ENCODE measurements at regions not wholly inside any gene's neighbourhood (a gene's known extent, or its start where the extent isn't known, plus 50 kb on each side); places are given as distances from the start of the nearest gene placed in this dataset.

DNA sequence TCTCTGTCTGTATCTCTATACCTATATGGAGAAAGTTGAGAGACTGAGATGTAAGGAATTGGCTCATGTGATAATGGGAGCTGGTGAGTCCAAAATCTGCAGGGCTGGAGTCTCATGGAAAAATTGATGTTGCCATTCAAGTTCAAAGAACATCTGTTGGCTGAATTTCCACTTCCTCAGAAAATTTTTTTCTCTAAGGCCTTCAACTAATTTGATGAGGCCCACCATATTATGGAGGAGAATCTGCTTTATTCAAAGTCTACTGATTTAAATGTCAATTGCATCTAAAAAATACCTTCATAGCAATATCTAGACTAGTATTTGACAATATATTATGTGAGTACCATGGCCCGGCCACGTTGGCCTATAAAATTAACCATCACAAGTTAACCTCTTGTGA, 261.4 kb downstream of the VRK1 start:
- H3K4me3 ChIP-seq = no peak overlapping the region
- WGBS = 65% methylated on average over 2 of the region's 2 CpGs
- H3K9me3 ChIP-seq = no peaks in the 10 kb centered on the region
- DNase-seq (ENCODE audit: extremely low spot score) = no peak
- no peak overlapping the region for H3K27ac ChIP-seq (replicated peaks in 1 of 4)
- no peaks in the 10 kb centered on the region for H3K4me1 ChIP-seq
- TF ChIP-seq POLR2A (IDR thresholded peaks at IDR 0.05; ENCODE audit: low read depth) (no peak), EP300 (IDR thresholded peaks at IDR 0.05) (no peak), POLR2AphosphoS5 (IDR thresholded peaks at IDR 0.05) (no peak)
- TF ChIP-seq, protein P1, sequence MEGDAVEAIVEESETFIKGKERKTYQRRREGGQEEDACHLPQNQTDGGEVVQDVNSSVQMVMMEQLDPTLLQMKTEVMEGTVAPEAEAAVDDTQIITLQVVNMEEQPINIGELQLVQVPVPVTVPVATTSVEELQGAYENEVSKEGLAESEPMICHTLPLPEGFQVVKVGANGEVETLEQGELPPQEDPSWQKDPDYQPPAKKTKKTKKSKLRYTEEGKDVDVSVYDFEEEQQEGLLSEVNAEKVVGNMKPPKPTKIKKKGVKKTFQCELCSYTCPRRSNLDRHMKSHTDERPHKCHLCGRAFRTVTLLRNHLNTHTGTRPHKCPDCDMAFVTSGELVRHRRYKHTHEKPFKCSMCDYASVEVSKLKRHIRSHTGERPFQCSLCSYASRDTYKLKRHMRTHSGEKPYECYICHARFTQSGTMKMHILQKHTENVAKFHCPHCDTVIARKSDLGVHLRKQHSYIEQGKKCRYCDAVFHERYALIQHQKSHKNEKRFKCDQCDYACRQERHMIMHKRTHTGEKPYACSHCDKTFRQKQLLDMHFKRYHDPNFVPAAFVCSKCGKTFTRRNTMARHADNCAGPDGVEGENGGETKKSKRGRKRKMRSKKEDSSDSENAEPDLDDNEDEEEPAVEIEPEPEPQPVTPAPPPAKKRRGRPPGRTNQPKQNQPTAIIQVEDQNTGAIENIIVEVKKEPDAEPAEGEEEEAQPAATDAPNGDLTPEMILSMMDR (IDR thresholded peaks at IDR 0.05) = no peak
- intact Hi-C loops (cut with DNase I) = no loop called here
- peaks cover 0 to 9% (median 0%) of the 10 kb centered on the region in 4 donors for H3K27me3 ChIP-seq
- H3K36me3 ChIP-seq = no peaks in the 10 kb centered on the region

DNA sequence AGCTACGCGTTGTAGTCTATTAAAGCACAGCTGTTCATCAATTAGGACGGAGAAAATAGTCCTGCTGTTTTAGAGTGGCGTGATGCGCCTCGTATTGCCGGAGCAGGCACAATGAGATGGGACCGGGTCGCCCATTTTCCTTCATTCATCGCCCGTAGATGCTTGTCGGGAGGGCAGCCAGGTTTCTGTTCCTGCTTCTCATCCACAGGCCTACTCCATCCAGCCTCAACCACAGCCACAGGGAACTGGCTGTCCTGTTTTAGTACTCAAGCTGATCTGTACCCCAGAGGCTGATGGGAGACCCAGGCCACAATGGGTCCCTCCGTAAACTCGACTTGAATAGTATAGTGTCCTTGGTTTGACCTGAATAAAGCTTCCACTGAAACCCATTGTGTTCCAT, 264.0 kb downstream of the VRK1 start:
- Histone ChIP-seq H3K9me3 (no peaks in the 10 kb centered on the region), H3K4me1 (no peaks in the 10 kb centered on the region), H3K36me3 (no peaks in the 10 kb centered on the region), H3K27me3 (peaks cover 0 to 12% (median 0%) of the 10 kb centered on the region in 4 donors), H3K4me3 (no peak overlapping the region), H3K27ac (replicated peaks in 1 of 4) (no peak overlapping the region)
- intact Hi-C loops (cut with DNase I) = no loop called here
- WGBS = 83% methylated on average over 14 of the region's 14 CpGs
- no peak for DNase-seq (ENCODE audit: extremely low spot score)
- TF ChIP-seq, protein P1 (IDR thresholded peaks at IDR 0.05) = no peak
- TF ChIP-seq POLR2A (IDR thresholded peaks at IDR 0.05; ENCODE audit: low read depth) (no peak), EP300 (IDR thresholded peaks at IDR 0.05) (no peak), POLR2AphosphoS5 (IDR thresholded peaks at IDR 0.05) (no peak)

- TF ChIP-seq EP300 (IDR thresholded peaks at IDR 0.05) (no peak), POLR2A (IDR thresholded peaks at IDR 0.05; ENCODE audit: low read depth) (no peak), POLR2AphosphoS5 (IDR thresholded peaks at IDR 0.05) (no peak)
- TF ChIP-seq, protein P1 (IDR thresholded peaks at IDR 0.05) = no peak
- no peaks in the 10 kb centered on the region for H3K4me1 ChIP-seq
- no peaks in the 10 kb centered on the region for H3K36me3 ChIP-seq
- H3K27me3 ChIP-seq = peaks cover 0 to 11% (median 0%) of the 10 kb centered on the region in 4 donors
- 90% methylated on average over 1 of the region's 1 CpG for WGBS
- H3K4me3 ChIP-seq = no peak overlapping the region
- DNase-seq (ENCODE audit: extremely low spot score) = no peak
- no peaks in the 10 kb centered on the region for H3K9me3 ChIP-seq
- no peak overlapping the region for H3K27ac ChIP-seq (replicated peaks in 1 of 4)
- intact Hi-C loops (cut with DNase I) = no loop called here
Observed at GRCh38 chr14:97061714-97062113, 264.5 kb downstream of the VRK1 start.

GRCh38 chr14:97065305-97066067, 268.3 kb downstream of the VRK1 start:
- TF ChIP-seq, protein P1 (IDR thresholded peaks at IDR 0.05) = no peak
- TF ChIP-seq POLR2AphosphoS5 (IDR thresholded peaks at IDR 0.05) = no peak
- no peak for TF ChIP-seq POLR2A (IDR thresholded peaks at IDR 0.05; ENCODE audit: low read depth)
- TF ChIP-seq EP300 (IDR thresholded peaks at IDR 0.05) = no peak
- H3K4me3 ChIP-seq = no peak overlapping the region
- no peak overlapping the region for H3K27ac ChIP-seq (replicated peaks in 1 of 4)
- no peaks in the 10 kb centered on the region for H3K36me3 ChIP-seq
- DNase-seq (ENCODE audit: extremely low spot score) = no peak
- H3K4me1 ChIP-seq = no peaks in the 10 kb centered on the region
- 64% methylated on average over 7 of the region's 7 CpGs for WGBS
- intact Hi-C loops (cut with DNase I) = no loop called here
- H3K27me3 ChIP-seq = peaks cover 0 to 11% (median 0%) of the 10 kb centered on the region in 4 donors
- no peaks in the 10 kb centered on the region for H3K9me3 ChIP-seq
